Tibial nerve (tissue), 4 donors: ENCODE measurements at regions not wholly inside any gene's neighbourhood (a gene's known extent, or its start where the extent isn't known, plus 50 kb on each side); places are given as distances from the start of the nearest gene placed in this dataset.

ENCODE experiments used
- CTCF ChIP-seq, 5 experiments: fragments of 200-600 bp in 3 of 5; fragments of 450-650 bp in 2 of 5; sonication (generic) in 3 of 5; IDR thresholded peaks; one replicate each; pipeline ENCODE4 v1.5.1; 2016 to 2019; ENCODE audit warnings: antibody characterized with exemption in 5 of 5, mild to moderate bottlenecking in 3 of 5, moderate library complexity in 2 of 5
- EP300 ChIP-seq, 2 donors: sonication (generic); formaldehyde crosslinking; IDR thresholded peaks; one replicate each; pipeline ENCODE4 v1.6.1; 2017; ENCODE audit warnings: antibody characterized with exemption in 2 of 2, mild to moderate bottlenecking in 1 of 2
- POLR2A ChIP-seq, 2 donors: fragments of 450-650 bp; IDR thresholded peaks; one replicate each; pipeline ENCODE4 v1.6.1; 2017; ENCODE audit warnings: antibody characterized with exemption in 2 of 2, mild to moderate bottlenecking in 2 of 2, moderate library complexity in 2 of 2

GRCh38 chr2:5254791-5255332 is 437.3 kb upstream of the SOX11 start:
- TF ChIP-seq CTCF (IDR thresholded peaks at IDR 0.05) (no peak), POLR2A (IDR thresholded peaks at IDR 0.05) (no peak), EP300 (IDR thresholded peaks at IDR 0.05) (no peak)
